Liver (tissue), 3 donors: ENCODE measurements at regions not wholly inside any gene's neighbourhood (a gene's known extent, or its start where the extent isn't known, plus 50 kb on each side); places are given as distances from the start of the nearest gene placed in this dataset.

Experiments used
- CTCF ChIP-seq: fragments of 150-350 bp; IDR thresholded peaks from 2 replicates; pipeline ENCODE4 v1.5.1; 2017; ENCODE audit warnings: improper control_type of control experiment, low read depth, low read length; ENCODE audit not compliant: missing input control
- EGR1 ChIP-seq, 2 donors: IDR thresholded peaks; 2 replicates each; pipeline ENCODE4 v1.6.1; 2016 to 2018; ENCODE audit warnings: antibody characterized with exemption in 2 of 2, low read depth in 2 of 2
- FOXA1 ChIP-seq: IDR thresholded peaks from 2 replicates; pipeline ENCODE4 v1.6.1; 2016; ENCODE audit warnings: antibody characterized with exemption
- GABPA ChIP-seq, 2 donors: IDR thresholded peaks in 1 of 2; conservative IDR thresholded peaks in 1 of 2; 2 replicates each; pipeline ENCODE4 v1.6.1; 2016; ENCODE audit warnings: antibody characterized with exemption in 2 of 2, mild to moderate bottlenecking in 1 of 2, moderate library complexity in 1 of 2
- HNF4G ChIP-seq: IDR thresholded peaks from 2 replicates; pipeline ENCODE4 v1.6.1; 2016; ENCODE audit warnings: antibody characterized with exemption
- JUND ChIP-seq, 2 donors: IDR thresholded peaks; 2 replicates each; pipeline ENCODE4 v1.6.1; 2016; ENCODE audit warnings: antibody characterized with exemption in 2 of 2
- MAX ChIP-seq: IDR thresholded peaks from 2 replicates; pipeline ENCODE4 v1.6.1; 2016; ENCODE audit warnings: antibody characterized with exemption
- RAD21 ChIP-seq, 2 donors: IDR thresholded peaks; 2 replicates each; pipeline ENCODE4 v1.6.1; 2016; ENCODE audit warnings: antibody characterized with exemption in 2 of 2, mild to moderate bottlenecking in 2 of 2
- REST ChIP-seq: IDR thresholded peaks from 2 replicates; pipeline ENCODE4 v1.6.1; 2016; ENCODE audit warnings: antibody characterized with exemption, mild to moderate bottlenecking
- SP1 ChIP-seq: IDR thresholded peaks from 2 replicates; pipeline ENCODE4 v1.6.1; 2018; ENCODE audit warnings: antibody characterized with exemption, mild to moderate bottlenecking
- TAF1 ChIP-seq: conservative IDR thresholded peaks from 2 replicates; pipeline ENCODE4 v1.6.1; 2016; ENCODE audit warnings: antibody characterized with exemption, mild to moderate bottlenecking
- YY1 ChIP-seq: IDR thresholded peaks from 2 replicates; pipeline ENCODE4 v1.6.1; 2016; ENCODE audit warnings: antibody characterized with exemption, mild to moderate bottlenecking
- donor health status: healthy.
- donor health status: healthy.

GRCh38 chrX:112513154-112513553 lies 166.6 kb downstream of the LHFPL1 start:
- no peak for TF ChIP-seq GABPA (IDR thresholded peaks at IDR 0.05 in 1 of 2, conservative IDR thresholded peaks at IDR 0.05 in 1 of 2)
- TF ChIP-seq TAF1, result no peak
- no peak for TF ChIP-seq CTCF
- TF ChIP-seq FOXA1, result peak; percentile 17
- peak in 1 of 2 donors; percentile 21 for TF ChIP-seq RAD21 (IDR thresholded peaks at IDR 0.05)
- peak; percentile 55 for TF ChIP-seq YY1
- no peak for TF ChIP-seq MAX
- no peak for TF ChIP-seq SP1
- TF ChIP-seq HNF4G, result no peak
- TF ChIP-seq JUND (IDR thresholded peaks at IDR 0.05), result peak in 1 of 2 donors; percentile 45
- TF ChIP-seq EGR1 (IDR thresholded peaks at IDR 0.05; ENCODE audit: low read depth in 2 of 2), result no peak
- TF ChIP-seq REST, result no peak
